GM19328 (cell line): ENCODE measurements at regions not wholly inside any gene's neighbourhood (a gene's known extent, or its start where the extent isn't known, plus 50 kb on each side); places are given as distances from the start of the nearest gene placed in this dataset.
"Not testable (repeated sequence)": the region's sequence is repeated elsewhere in the genome, so short reads cannot be mapped to it uniquely, and the experiment has no call there.

Experiments used
- ATAC-seq: cut with Tn5 transposase; IDR thresholded peaks from one replicate; pipeline ENCODE4 v1.9.1; 2021; ENCODE audit warnings: mild to moderate bottlenecking, moderate library complexity; ENCODE audit not compliant: unreplicated experiment

DNA sequence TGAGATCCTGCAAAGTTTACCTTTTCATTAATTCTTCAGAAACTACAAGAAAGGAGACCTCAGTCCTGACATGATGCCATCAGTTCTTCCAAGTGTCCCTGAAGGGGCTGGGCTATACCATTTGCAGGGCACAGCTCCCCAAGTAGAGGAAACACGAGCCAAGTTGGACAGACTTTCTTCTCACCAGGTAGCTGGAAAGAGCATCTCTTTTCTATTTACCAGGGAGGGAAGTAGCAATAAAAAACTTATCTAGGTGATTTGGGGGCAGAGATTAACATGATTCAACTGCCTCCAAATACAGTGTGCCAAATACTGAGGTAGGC lies 103.9 kb upstream of the KCND3 start:
- no peak for ATAC-seq

DNA sequence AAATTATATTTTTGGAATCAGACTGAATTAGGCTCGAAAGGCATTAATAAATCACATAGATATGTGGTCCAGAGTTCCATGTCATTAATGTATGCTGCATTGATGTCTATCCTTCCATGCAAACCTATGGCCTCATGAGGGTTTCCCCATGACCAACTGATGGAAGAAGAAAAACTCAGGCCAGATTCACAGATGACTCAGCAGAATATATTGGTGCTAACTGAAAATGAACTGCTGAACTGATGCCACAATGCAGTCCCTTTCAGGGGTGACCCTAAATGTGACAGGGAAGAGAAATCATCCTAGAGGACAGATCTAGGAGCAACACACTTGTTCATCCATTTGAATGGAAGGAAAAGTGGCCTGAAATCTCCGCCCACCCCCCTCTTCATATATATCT lies 110.5 kb upstream of the KCND3 start:
- no peak for ATAC-seq

GRCh38 chr1:112105557-112105956 lies 116.1 kb upstream of the KCND3 start:
- no peak for ATAC-seq

- no peak for ATAC-seq
Observed at GRCh38 chr1:112110031-112110430, 120.6 kb upstream of the KCND3 start.

GRCh38 chr1:112111734-112112133 lies 122.3 kb upstream of the KCND3 start:
- no peak for ATAC-seq

- no peak for ATAC-seq
Observed at GRCh38 chr1:112114540-112114939, 125.1 kb upstream of the KCND3 start.

DNA sequence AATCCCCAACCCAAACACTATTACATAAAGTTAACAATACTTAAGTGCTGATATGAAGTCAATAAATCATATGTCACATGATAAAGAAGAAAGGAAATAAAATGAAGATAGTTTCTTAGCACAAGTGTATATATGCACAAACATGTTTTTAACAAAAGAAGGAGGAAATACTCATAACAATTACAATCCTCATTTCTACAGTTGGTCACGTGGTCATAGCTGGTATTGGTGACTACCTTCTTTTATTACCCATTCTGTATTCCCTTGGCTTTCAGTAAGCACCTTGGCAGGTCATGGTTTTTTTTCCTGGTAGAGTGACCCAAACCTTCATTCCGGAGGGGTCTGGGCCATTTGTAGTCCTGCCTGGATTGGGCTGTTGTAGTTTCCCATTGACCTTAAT lies 137.1 kb upstream of the KCND3 start:
- ATAC-seq = no peak

DNA sequence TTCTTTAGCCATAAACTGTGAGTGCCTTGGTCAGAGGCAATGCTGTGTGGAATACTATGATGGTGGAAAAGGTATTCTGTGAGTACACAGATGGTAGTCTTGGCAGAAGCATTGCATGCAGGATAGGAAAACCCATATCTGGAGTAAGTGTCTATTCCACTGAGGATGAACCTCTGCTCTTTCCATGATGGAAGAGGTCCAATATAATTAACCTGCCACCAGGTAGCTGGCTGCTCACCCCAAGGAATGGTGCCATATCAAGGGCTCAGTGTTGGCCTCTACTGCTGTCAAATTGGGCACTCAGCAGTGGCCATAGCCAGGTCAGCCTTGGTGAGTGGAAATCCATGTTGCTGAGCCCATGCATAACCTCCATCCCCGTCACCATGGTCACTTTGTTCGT lies 138.1 kb upstream of the KCND3 start:
- ATAC-seq = not testable (repeated sequence)

DNA sequence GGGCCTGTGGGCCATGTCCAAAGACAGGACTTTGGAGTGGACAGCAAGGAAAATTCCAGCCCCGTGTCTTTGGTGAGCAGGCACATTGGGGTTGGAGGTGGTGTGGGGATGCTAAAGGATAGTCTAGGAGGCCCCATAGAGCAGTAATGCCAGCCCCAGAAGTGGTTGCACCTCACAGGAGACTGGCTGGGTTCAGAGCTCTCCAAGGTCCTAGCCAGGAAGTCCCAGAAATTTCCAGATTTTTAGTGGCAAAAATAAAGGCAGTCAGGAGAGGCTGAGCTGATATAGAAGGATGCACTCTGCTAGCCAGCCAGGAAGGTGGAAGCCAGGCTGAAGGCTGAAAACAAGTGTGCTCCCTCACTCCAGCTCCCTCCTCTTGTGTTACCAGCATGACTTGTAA lies 144.0 kb upstream of the KCND3 start:
- no peak for ATAC-seq

DNA sequence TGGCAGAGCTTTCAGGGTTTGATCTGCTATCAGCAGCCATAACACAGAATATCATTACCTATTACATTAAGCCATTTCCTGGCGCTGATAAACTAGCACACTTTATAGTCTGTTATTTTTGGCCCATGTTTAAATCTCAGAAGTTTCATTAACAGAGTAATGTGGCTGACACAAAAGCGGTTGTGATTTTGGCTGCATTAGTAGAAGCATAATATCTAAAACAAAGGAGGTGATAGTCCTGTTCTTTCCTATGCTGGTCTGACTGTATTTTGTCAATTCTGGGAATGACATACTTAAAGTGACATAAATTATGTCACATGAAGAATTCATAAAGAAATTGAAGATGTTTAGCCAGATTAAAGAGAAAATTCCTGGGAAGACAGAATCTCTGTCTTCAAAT lies 151.3 kb upstream of the KCND3 start:
- no peak for ATAC-seq

DNA sequence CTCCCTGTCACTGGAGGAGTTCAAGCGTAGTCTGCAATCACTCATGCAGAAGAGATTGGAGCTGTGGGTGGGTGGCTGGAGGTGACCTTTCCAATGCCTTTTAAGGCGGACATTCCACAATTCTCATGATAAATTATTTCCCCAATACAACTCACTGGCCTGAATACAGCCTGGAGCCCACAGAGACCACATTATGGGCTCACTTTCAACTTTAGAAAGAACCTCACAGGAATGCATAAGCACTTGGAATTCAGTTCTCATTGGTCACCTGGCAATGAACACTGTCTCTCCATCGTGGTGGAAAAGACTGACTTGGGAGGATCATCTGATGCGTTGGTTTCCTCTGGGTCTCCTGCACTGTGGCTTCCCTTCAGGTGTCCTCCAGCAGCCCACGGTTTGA lies 151.8 kb upstream of the KCND3 start:
- ATAC-seq = no peak

DNA sequence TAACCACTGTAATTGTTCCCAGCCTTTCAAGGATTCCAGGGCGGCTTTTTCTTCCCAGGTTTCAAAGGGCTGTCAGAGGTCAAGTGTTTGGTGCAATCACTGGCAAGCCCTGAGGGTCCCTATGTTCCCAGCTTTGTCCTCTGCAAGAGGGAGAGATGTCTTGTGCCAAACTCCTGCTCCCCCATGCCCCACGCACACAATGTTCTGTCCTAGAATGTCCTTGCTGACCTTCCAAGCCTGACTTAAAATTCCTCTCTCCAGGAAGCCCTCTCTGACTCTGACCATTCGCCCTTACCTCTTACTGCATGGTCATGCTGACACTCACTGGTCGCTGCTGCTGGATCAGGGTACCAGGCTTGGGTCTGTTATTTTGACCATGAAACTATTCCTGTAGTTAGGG lies 152.5 kb upstream of the KCND3 start:
- no peak for ATAC-seq

GRCh38 chr1:112143871-112144441 lies 154.5 kb upstream of the KCND3 start:
- no peak for ATAC-seq

DNA sequence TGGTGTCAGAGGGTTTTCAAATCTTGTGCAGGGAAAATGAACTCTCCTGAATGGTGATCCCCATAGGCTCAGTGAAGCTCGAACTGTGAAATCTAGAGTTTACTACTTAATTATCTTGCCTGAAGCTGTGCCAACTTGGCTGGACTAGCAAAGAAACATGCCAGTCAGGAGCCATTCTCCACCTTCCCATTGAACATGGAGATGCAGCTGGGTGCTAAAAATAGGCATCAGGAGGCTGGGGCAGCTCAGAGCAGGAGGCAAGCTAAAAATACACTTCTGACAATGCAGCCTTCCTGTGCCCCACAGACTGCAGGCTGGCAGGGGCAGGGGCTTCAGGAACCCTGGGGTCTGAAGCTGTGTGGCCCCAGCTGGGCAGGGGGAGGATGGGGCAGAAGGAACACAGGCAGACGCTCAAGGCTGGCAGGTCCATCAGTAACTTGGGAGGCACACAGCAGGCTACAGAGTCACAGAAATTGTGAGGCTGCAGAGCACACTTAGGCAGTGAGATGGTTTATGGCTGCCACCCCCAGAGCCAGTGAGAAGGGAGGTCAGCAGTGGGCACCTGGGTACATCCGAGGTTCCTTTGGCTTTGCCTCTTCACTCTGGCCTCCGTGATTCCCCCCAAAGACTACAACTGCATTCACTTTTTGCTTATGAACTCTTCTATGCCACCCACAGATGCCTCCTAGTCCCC lies 155.4 kb upstream of the KCND3 start:
- no peak for ATAC-seq

- ATAC-seq = no peak
Observed at GRCh38 chr1:112146201-112146715, 156.8 kb upstream of the KCND3 start.

- ATAC-seq = not testable (repeated sequence)
Observed at GRCh38 chr1:112160214-112160613, 170.7 kb upstream of the KCND3 start.

GRCh38 chr1:112165375-112165774 lies 175.9 kb upstream of the KCND3 start:
- no peak for ATAC-seq

DNA sequence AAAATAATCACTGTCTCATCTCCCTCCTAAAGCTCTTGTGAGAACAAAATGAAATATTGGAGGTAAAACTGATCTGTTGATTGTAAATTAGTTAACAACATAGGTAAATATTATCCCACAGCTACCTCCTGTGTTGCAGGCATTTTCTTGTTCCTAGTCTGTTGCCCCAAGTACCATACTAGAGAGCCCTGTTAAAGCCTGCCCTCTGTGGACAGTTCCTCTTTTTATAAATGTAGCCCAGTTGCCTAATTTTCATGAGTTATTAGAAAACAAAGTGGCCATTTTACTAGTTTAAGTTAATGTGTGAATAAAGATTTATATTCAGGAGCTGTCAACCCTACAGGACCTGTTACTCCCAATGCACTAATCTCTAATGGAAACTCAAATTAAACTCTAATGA lies 180.0 kb upstream of the KCND3 start:
- no peak for ATAC-seq

- ATAC-seq = no peak
Observed at GRCh38 chr1:112172294-112172882, 182.9 kb upstream of the KCND3 start.

DNA sequence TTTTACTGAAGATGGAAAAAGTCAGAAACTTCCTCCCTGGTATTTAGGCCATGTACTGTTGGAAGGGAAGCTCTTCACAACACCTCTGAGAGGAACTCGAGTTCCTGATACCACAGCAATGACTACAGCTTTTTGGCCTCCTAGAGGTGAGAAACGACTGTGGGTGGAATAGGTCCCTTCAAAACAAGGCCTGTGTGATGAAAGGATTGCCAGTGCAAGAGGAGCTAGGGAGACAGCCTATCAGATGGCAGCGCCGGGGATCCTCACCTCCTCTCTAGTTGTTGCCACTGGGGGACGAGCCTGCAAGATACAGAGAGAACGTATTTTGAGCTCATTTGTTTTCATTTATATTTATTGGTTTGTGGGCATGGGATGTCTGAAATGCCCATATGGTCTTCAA lies 187.8 kb upstream of the KCND3 start:
- no peak for ATAC-seq

- no peak for ATAC-seq
Observed at GRCh38 chr1:112188611-112189010, 199.1 kb upstream of the KCND3 start.

DNA sequence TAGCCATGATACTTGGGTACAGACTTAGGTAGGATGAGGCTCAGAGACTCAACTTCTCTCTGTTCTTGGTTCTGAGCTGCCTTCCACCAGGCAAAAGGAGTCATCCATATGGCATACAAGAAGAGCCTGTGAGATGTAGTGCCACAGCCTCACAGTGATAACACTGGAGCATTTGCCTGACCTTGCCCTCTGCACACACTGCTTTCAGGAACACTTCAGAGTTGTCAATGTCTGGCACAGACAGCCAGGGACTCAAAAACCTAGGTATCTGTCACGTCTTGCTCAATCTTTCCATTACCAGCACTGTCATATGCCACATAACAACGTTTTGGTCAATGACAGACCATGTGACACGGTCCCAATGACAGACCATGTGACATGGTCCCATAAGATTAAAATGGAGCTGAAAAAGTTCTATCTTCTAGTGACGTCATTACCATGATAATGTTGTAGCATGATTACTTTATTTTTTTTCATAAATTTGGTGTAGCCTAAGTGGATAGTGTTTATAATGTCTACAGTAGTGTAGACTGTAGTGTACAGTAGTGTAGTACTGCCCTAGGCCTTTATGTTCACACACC lies 199.9 kb upstream of the CTTNBP2NL start:
- ATAC-seq = no peak
